ENCODE measurements at regions not wholly inside any gene's neighbourhood (a gene's known extent, or its start where the extent isn't known, plus 50 kb on each side); places are given as distances from the start of the nearest gene placed in this dataset.
"Not testable (repeated sequence)": the region's sequence is repeated elsewhere in the genome, so short reads cannot be mapped to it uniquely, and the experiment has no call there.

DNA sequence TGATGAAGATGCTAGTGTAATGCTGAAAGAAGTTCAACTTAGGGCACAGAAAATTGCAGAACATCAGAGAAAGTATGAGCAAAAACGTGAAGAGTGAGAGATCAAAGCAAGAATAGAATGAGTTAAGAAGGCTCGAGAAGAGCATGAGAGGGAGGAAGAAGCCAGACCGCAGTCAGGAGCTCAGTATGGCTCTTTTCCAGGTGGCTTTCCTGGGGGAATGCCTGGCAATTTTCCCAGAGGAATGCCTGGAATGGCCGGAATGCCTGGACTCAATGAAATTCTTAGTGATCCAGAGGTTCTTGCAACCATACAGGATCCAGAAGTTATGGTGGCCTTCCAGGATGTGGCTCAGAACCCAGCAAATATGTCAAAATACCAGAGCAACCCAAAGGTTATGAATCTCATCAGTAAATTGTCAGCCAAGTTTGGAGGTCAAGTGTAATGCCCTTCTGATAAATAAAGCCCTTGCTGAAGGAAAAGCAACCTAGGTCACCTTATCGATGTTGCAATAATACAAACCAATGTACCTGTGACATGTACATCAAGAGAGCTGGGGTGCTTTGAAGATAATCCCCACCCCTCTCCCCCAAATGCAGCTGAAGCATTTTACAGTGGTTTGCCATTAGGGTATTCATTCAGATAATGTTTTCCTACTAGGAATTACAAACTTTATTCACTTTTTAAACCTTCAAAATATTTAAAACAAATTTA, 277.9 kb downstream of the LPIN1 start:
- not testable (repeated sequence) for DNase-seq (ENCODE audit: low read depth in 2 of 2)

DNA sequence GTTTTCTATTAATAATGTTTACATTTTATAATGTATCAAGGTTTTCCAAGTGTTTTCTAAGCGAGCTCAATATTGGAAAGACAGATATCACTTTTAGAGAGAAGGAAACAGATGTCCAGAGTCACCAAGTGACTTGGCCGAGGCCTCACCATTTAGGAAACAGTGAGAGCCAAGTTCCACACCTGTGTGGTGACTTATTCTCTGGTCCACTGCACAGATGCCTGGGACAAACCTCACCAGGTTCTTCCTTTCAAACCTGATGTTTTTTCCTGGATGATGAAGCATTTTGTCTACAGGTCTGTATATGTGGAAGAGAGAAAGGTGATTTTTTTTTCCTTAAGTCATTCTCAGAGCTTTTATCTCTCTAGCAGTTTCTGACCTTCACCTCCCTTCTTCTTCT, 280.7 kb downstream of the LPIN1 start:
- DNase-seq (ENCODE audit: low read depth in 2 of 2), result no peak

DNA sequence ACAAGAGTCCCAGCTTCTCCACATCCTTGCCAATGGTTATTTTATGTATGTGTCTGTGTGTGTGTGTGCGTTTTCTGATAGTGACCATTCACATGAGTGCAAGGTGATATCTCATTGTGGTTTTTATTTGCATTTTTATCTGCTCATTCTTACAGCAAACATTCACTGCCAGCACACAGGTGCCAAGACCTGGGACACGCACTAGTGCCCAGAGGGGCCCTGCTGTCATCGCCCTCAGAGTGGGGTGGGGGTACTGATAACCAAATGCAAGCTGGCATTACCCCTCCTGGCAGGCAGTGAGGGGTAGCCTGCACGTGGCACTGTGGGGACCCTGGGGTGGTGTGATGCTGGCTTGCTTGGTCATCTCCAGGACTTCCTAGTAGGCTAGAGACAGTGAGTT, 285.4 kb downstream of the LPIN1 start:
- no peak for DNase-seq (ENCODE audit: low read depth in 2 of 2)

DNA sequence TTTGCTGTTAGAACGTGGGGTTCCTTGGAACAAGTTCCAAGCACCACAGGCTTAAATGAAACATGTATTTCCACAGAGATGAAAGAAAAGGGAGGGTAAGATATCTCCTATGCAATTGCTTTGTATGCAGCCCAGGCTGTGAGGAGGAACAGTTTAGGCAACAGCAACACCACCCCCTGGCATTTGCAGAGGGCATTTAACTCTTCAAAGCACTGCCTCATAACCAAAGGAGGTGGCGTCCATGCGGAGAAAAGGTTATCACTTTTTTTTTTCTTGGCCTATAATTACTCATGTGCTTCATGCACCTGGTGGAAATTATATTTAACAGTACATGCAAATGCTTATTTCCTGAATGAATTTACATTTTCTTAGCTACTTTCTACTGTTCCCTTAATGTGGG, 286.0 kb downstream of the LPIN1 start:
- no peak for DNase-seq (ENCODE audit: low read depth in 2 of 2)

DNA sequence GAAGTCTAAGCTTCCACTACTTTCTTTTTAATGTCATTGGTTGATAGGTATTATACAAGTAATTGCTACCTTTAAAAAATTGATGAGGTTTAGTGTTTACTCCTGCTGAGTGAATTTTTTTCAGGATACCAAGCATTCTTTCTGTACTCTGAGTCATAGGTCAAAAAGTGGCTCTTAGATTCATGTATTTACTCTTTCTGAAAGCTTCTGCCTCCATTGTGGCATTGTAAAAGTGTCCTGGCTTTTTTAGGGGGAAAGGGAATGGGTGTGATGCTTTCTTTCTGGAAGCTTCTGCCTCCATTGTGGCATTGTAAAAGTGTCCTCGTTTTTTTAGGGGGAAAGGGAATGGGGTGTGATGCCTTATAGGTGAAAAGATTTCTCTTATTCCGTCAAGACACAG, 286.5 kb downstream of the LPIN1 start:
- DNase-seq (ENCODE audit: low read depth in 2 of 2), result no peak

DNA sequence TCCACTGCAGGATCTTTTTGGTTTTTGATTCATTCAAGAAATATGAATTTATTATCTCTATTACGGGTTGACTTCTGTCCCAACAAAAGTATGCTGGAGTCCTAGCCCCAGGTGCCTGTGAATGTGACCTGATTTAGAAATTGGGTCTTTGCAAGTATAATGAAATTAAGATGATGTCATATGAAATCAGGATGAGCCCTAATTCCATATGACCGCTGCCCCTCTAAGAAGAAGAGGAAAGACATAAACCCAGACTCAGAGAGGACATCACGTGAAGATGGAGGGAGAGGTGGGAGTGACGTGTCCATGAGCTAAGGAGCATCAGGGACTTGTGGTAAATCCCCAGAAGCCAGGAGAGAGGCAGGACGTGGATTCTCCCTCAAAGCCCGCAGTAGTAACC, 287.1 kb downstream of the LPIN1 start:
- DNase-seq (ENCODE audit: low read depth in 2 of 2), result no peak

GRCh38 chr2:12034382-12034781, 287.9 kb downstream of the LPIN1 start:
- no peak for DNase-seq (ENCODE audit: low read depth in 2 of 2)

DNA sequence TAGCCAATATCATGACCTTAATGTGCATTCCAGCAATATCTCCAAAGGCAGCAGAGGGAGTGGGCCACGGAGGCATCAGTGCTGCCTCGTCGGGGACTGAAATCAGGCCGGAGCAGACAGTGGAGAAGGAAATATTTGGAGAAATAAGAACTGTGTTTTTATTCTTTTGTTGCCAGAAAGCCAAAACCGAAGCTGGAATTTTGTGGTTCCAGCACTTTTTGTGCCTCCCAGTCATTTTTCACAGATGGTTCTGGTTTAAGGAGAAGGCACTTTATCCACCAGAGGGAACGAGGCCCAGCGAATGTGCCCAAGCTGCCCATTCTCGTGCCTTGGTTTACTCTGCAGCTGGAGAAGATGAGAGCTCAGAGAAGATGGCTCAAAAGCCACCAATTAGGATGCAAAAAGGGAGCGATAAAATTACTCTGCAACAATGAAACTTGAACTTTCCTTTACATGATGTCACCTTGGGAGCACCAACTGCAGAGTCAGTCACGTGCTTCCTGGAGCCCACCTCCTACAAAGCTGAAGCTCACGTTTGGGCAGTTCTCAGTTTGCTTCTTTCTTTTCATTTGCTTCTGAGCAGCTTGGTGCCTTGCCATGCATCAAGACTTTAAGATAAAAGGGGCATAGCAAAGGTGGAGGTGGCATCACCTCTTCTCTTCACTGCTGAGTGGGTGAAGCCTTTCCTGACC, 288.7 kb downstream of the LPIN1 start:
- no peak for DNase-seq (ENCODE audit: low read depth in 2 of 2)

DNA sequence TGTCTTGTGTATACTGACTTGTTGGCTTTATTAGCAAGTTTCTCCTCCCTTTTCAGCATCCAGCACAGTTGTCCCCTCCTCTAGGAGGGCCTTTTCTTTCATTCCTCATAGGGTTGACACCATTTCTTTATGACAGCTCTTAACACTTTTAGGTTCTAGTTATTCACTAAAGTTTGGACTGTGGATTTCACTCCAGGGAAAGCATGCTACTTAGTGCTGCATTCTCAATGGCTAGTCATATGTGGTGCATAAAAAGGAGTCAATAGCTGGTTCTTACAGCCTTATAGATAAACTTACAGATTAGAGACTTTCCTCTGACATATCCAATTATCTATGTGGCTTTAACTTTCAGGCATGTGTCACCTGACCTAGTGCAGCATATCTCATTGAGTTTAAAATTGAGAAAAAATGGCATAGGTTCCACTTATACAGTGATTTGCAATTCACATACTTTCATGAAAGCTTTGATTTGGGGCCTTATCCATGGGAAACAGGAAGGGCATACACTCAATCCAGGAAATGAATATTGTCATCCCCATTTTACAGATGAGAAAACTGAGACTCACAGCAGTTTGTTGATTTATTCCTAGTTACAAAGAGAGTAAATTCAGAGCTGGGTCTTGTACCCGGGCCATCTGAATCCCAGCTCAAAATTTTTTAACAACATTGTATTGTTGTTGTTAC, 289.7 kb downstream of the LPIN1 start:
- no peak for DNase-seq (ENCODE audit: low read depth in 2 of 2)

GRCh38 chr2:12036640-12036983, 290.2 kb downstream of the LPIN1 start:
- no peak for DNase-seq (ENCODE audit: low read depth in 2 of 2)

DNA sequence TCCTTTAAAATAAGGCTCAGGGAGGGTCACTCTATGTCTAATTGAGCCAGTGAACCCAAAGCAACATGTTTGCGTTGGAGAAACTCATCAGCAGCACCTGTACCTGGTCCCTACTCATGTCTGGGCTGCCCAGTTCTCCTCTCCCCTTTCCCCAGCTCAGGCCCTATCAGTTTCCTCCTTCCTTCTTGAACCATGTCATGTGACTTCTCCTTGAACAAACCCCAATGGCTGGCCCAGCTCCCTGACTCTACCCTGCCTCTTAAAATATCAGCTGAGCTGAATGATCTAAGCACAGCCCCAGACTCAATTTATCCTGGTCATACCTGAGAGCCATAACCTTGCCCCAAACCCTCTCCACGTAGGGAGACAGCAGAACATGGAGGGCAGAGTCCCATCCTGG, 290.9 kb downstream of the LPIN1 start:
- DNase-seq (ENCODE audit: low read depth in 2 of 2), result no peak

- no peak for DNase-seq (ENCODE audit: low read depth in 2 of 2)
Measured at GRCh38 chr2:12041236-12041635, 294.8 kb downstream of the LPIN1 start.

DNA sequence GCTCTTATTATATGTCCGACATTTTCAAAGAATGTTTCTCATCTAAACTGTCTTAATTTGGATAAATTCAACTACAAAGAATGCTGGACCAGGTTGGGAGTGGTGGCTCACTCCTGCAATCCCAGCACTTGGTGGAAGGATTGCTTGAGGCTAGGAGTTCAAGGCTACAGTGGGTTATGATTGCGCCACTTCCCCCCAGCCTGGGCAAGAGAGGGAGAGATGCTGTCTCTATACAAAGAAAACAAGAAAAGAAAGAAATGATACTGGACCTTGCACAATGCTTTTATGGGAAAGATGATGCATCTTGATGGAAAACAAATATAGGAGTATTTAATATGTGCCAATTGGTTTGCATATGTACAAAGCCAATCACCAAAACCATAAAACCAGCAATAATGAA, 296.7 kb downstream of the LPIN1 start:
- DNase-seq (ENCODE audit: low read depth in 2 of 2), result no peak

- DNase-seq (ENCODE audit: low read depth in 2 of 2), result no peak
Measured at GRCh38 chr2:12044857-12045256, 298.4 kb downstream of the LPIN1 start.

DNA sequence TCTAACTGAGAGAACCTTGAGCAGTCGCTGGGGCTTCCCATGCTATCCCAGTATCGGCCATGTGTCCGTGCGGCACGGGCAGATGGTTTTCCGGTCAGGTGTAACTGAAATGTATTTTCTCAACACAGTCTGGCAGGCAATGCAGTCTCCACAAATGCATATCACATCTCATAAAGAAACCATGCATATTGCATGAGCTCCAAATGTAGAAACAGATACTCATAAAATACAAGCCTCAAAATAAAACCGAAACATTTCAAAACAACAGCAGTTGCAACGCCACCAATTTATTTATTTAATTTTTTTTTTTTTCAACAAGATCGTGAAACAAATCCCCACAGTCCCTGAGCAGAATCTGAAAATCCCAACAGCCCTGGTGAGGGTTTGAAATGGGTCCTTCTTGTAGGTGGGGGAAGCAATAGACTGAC, 299.4 kb downstream of the LPIN1 start:
- DNase-seq (ENCODE audit: low read depth in 2 of 2), result no peak

DNA sequence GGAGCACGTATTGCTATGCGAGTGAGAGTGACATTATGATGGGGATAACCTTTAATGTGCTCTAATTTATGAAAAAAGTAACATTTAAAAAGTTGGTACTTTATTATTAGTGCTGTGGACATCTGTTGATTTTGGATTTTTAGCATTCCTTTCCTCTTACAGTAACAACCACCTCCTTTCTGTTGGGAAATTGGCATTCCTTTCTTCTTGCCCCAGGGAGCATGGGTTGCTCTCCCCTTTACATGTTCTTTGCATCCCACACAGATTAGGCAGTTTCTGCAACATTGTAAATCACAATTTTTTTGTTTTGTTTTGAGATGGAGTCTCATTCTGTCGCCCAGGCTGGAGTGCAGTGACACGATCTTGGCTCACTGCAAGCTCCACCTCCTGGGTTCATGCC, 300.2 kb downstream of the LPIN1 start:
- no peak for DNase-seq (ENCODE audit: low read depth in 2 of 2)

- no peak for DNase-seq (ENCODE audit: low read depth in 2 of 2)
Measured at GRCh38 chr2:12047761-12048160, 301.3 kb downstream of the LPIN1 start.

DNA sequence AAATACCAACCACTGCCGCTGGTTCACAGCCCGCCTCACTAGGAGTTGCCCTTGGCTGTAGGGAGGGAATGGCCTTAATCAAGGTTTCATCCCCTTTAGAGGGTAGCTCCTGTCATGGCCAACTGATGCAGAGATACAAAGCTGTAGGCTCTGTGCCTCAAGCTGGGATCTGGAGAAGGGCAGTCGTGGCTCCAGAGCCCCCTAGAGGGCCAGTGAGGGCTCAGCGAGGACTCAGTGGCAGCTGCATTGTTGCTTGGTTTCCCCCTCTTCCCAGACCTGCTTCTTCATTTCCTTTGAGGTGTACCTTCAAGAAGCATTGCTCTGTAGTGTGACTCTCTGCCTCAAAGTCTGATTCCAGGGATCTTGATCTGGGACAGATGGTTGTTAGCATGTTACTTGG, 302.1 kb downstream of the LPIN1 start:
- DNase-seq (ENCODE audit: low read depth in 2 of 2), result no peak

- no peak for DNase-seq (ENCODE audit: low read depth in 2 of 2)
Measured at GRCh38 chr2:12050396-12050795, 304.0 kb downstream of the LPIN1 start.

DNA sequence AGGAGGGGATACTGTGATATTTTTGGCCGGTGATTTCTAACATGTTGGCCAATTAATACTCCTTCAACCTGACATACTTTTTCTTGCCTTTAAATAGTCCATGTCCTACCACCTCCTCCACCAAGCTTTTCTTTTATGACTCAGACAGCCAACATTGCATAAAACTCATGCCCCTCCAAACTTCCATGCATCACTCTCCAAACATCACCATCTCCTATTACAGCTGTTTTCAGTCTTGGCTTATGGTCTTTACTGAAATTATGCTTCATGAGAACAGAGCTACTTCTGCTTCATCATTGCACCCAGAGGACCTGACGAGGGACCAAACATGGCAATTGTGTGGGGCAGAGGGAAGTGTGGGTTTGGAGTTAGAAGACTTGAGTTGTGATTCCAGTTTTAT, 305.4 kb downstream of the LPIN1 start:
- DNase-seq (ENCODE audit: low read depth in 2 of 2), result no peak

DNA sequence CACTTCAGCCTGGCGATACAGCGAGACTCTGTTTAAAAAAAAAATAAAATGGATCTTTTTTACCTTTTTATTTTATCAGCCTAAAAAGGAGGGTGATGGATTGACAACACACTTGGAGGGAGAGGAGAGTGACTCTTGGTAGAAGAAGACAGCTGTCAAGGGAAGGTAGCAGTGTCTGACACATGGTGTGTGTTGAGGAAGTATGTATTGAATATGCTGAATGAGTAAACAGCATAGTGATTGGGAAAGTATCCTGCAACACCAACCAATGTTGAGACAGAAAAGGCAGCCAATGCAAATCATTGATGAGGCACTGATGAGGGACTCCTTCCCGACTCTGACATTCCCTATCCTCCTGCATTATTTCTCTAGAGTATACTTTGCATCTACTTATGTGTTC, 306.4 kb downstream of the LPIN1 start:
- no peak for DNase-seq (ENCODE audit: low read depth in 2 of 2)

DNA sequence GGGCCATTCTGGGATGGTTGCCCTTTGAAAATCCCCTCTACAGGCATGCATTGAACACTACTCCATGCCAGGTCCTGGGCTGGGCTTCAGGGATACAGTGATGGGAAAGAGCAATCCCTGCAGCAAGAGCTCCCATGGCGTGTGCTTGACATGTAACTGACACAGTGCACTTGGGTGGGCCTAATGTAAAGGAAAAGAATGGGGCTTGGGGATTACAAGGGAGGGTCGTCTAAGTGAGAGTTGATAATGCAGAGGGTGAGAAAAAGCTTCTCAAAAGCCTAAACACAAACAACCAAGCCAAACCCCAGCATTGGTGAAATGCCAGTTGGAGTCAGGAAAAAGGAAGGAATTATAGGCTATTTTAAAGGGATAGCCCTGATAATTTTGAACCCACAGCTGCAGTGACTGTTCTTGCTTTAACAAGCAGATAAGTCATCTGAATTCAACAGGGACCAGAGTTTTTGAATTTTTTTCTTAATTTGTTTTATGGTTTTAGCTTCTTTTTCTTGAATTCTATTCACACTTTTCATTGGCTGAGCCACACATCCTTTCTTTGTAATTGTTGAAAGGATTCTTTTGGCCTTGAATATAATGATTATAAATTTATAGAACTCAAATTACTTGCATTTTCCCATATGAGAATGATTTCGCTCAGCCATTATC, 308.7 kb downstream of the LPIN1 start:
- no peak for DNase-seq (ENCODE audit: low read depth in 2 of 2)
